ENCODE measurements at regions not wholly inside any gene's neighbourhood (a gene's known extent, or its start where the extent isn't known, plus 50 kb on each side); places are given as distances from the start of the nearest gene placed in this dataset.
A peak's percentile ranks its signal among the peaks of the same experiment; 100 is the strongest.
"Not testable (repeated sequence)": the region's sequence is repeated elsewhere in the genome, so short reads cannot be mapped to it uniquely, and the experiment has no call there.

DNA sequence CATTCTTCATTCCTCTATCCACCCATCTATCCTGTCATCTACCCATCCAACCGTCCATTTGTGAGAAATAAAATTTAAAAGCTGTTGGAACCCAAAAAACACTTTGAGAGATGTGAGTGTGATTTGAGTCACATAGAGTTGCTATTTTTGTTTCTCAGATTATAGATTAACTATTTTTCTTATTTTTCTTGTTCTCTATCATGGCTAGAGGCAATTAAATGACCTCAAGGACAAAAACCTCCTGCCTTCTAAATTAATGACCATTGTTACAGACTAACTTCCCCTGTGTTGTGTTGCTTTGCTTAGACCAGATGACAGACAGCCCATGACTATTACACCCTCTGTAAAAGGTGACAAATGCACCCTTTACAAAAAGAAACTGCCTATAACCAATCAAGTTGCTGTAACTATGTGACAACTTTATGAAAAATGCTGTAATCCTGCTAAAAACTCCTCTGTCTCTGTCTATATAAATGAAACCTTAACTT is 207.9 kb upstream of the CXCR4 start:
- no peak for DNase-seq (ENCODE audit: low read depth in 2 of 2)

DNA sequence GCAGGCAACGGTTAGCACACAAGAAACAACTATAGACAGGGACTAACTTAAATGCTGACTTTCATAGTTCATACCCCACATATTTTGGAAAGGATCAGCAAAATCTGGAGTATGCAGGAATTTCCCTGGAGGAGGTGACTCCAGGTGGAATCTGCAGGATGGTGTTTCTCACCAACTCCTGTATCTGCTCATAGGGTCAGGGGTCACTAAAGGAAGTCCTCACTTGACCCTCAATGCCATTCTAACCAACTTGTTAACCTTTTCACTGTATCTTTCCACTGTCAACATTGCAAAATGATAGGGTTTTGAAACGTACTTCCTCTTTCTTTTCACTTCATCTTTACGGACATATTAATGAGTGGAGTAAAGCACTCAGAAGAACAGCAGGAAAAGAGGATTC is 207.0 kb upstream of the CXCR4 start:
- DNase-seq (ENCODE audit: low read depth in 2 of 2) = no peak

DNA sequence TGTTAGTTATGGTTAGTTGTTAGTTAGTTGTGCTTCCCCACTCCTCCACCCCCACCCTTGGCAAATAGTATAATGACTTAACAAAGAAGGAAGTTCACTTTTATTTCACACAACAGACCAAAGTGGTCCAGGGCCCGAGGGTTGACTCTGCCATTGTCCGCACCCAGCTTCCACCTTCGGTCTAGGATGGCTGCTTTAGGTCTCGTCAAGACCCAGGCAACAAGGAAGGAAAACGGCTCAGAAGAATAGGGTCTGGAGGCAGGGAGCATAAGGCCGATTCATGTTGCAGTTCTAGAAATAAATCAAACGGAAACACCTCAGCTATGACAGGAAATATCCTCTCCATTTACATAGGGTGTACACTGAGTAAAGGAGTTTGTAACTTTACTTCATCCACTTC is 206.0 kb upstream of the CXCR4 start:
- no peak for DNase-seq (ENCODE audit: low read depth in 2 of 2)

DNA sequence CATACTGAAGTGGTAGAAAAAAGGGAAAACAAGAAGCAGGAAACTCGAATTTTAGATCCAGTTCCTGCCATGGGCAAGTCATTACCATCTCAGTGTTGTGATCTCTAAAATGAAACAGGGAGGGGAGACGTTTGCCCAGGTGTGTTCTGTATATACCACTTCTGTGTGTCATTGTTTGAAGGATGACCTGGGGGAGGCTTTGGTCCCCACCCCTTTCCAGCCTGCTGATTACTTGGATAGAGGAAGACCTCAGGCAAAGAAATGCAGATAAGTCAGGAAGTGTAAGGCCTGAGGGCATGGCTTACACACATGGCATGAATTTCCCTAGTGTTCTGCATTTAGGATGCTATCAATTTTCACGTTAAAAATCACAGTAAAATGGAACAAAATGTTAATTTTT is 205.2 kb upstream of the CXCR4 start:
- no peak for DNase-seq (ENCODE audit: low read depth in 2 of 2)

DNA sequence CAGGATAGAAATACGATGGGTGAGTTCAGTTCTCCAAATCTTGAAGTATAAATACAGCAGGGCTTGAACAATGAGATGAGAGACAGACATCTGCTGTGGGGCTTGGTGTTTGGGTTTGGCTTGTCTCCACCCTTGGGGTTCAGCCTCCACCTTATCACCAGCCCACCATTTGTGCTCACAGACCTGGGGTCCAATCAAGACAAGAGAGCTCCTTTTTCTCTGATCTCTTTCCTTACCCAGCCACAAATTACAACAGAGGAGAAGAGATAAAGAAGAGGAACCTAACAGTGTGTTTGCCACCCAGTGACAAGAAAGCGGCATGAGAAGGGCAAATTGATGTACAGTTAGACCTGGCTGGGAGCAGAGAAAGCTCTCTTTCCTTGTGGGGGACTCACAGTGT is 204.5 kb upstream of the CXCR4 start:
- DNase-seq (ENCODE audit: low read depth in 2 of 2) = no peak

DNA sequence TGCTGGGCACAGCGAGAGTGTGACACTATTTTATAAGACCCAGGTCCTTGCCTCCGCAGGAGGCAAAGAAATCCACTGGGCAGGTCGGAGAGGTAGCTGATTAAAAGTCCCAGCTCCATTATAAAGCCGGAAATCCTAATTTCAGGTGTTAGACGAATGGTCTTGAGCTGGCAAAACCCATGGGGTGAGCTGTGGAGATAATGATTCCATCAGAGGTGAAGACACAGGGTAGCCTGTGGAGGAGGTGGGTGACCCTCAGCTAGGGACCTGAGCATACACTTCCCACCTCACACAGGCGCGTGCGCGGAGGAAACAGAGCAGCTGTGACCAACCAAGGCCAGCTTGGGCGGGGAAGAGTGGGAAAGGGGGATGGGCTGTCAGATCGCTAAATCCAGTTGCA is 201.7 kb upstream of the CXCR4 start:
- DNase-seq (ENCODE audit: low read depth in 2 of 2) = no peak

DNA sequence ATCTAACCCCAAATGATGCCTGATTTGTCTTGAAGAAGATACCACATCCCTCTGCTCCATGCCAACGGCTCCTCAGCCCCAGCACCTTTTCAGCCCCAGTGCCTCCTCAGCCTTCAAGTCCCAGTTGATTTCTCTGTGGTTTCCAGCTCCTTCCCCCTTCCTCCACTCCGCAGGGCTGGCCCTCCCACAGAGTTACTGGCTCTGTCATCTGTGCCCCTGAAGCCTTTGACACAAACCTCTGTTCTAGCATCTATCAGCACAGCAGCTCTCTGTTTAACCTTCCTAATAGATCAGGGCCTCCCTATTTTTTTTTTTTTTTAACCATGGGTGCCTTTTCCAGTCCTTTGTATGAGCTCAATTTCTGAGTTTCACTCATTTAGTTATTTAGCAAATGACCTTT is 201.3 kb upstream of the CXCR4 start:
- DNase-seq (ENCODE audit: low read depth in 2 of 2) = no peak

DNA sequence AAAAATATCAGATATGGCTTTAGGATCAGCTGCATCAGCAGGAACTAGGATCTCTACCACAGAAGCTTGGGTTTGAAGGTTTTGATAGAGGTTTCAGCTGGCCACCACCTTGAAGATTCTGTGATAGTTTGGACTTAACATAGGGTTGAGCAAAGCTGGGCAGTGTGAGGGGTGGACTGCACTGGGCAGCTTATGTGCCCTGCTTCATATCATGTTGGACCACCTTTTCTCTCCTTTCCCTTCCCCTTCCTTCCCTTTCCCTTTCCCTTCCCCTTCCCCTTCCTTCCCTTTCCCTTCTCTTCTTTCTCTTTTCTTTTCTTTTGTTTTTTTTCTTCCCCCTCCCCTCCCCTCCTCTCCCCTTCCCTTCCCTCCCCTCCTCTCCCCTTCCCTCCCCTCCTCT is 196.3 kb upstream of the CXCR4 start:
- DNase-seq (ENCODE audit: low read depth in 2 of 2) = no peak

DNA sequence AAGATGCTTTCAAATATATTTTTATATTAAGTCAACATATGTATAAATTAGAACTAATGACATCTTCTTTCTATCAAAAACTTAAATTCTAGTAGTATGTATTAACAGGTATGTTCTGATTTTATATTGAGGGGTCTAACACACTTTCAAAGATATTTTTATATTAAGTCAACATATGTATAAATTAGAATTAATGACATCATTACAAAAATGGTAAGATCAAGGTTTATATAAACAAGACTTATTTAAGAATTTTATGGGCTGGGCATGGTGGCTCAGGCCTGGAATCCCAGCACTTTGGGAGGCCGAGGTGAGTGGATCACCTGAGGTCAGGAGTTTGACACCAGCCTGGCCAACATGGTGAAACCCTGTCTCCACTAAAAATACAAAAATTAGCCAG is 194.6 kb upstream of the CXCR4 start:
- not testable (repeated sequence) for DNase-seq (ENCODE audit: low read depth in 2 of 2)

DNA sequence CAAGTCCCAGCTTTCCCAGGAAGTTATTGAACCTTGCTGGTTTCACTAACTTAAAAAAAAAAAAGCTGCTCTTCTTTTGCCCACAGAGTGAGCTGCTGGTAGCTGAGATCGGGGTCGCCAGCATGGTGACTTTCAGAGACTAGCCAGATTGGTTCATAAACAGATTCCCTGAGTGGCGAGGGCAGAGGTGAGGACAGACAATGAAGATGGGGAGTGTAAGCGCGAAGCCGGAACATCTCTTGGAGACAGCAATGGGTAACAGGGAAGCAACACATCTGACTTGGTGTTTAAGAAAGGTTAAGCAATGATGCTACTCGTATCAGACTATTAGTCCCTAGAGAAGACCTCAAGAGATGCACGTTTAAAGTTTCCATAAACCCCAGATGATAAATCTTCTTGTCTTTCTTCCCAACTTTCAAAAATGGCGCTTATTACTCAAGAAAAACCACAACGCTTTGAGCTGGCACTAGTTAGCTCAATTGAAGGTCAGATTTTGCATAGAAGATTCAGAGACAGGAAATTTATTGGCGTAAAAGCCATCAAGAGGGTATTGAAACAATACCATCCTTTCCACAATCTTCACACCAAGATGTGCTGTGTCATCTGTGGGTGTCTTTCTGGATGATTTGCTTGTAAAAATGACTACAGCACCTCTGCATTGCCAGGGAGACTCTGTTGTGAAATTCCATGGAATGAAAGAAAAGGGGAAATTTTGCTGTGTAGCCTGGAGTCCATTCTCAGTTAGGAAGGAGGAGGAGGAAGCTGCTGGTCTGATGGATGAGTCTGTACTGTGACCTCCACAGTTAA is 193.1 kb upstream of the CXCR4 start:
- no peak for DNase-seq (ENCODE audit: low read depth in 2 of 2)

DNA sequence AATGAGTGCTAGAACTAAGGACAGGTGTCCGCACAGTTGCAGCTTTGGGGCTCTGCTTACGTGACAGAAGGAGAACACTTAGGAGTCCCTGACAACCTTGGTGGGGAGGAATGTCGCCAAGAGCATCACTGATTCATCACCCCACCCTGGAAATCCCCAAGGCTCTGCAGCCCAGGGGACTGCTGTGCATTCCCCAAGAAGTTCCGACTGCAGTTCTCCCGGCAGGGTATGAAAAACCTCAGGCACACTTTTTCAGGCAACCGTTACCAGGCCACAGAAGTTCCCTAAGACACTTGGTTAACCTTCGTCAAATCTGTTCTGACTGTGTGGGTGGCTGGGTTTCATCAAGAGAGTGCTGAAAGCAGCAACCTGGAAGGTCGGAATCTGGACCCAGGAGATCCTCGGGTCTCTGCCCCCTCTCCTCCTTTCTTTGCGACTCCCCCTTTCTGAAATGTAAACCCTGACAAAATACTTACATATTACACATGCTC is 192.1 kb upstream of the CXCR4 start:
- DNase-seq (ENCODE audit: low read depth in 2 of 2) = no peak

DNA sequence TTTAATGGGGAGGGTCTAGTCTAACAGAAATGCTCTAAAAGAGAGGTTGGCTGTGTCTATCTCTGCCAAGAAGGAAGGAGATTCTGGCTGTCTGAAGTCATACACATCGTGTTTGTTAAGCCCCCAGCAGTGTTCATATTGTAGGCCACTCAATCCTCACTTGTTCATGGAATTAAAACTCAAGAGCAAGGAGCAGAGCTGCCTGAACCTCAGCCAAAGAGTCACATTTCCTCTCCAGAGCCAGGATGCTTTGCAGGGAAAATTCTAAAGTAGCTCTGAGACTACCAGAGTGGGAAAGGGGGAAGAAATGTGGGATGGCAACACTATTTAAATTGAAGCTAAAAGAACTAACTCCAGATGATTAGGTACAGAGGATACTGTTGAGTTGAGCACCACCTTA is 190.7 kb upstream of the CXCR4 start:
- DNase-seq (ENCODE audit: low read depth in 2 of 2) = no peak

DNA sequence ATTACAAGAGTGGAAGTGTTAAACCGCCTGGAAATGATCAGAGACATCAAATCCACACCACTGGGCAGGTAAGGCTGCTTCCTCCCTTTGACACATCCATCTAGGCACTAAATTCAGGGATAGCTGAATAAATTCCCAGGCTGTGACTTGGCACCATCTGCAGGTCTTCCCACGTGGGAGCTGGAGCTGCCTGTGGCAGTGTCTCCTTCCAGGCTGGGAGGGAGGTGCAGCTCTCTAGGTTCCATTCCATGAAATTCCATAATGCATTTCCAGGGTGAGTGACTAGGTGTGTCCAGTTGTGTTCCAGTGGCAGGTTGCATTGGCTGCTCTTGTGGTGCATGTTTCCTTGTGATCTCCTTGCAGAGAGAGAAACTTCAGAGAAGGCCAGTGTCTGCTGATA is 188.9 kb upstream of the CXCR4 start:
- no peak for DNase-seq (ENCODE audit: low read depth in 2 of 2)

DNA sequence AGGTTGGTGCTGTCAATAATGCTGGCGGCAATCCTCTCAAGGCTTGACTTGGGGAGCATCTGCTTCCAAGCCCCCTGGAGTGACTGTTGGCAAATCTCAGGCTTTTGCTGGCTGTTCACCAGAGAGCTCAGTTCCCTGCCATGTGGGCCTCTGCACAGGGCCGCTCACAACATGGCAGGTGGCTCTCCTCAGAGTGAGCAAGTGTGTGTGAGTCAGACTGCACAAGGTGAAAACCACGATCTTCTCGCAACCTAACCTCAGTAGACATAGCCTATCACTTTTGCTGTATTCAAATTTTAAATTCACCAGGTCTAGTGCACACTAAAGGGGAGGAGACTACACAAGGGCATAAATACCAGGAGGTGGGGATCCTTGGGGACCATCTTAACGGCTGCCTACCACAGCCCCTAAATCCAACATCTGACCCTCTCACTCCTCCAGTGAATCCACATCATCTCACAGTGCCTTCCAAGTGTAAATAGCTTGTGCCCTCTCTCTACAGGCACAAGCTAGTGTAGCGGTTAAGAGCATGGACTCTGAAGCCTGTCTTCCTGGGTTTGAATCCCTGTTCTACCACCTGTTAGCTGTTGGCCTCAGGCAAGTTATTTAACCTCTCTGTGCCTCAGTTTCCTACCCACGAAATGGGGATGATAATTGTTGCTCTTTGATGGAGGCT is 187.7 kb upstream of the CXCR4 start:
- DNase-seq (ENCODE audit: low read depth in 2 of 2) = peak; percentile 15 to 19

DNA sequence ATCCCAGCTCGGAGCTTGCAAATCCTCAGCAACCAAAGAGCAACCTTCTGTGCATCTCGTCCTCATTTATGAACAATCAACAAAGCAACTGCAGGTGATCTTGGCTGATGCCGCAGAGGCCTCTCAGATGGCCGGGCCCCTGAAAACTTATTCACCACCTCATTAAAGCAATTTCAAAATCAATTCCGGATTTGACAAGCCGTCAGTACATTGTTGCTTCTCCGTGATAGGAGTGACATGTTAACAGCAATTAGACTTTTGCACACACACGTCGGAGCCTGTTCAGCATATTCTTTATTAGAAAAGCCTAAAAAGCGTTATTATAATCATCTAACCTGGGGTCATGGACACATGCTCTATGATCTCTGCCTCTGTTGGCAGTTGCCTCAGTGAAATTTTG is 183.1 kb upstream of the CXCR4 start:
- DNase-seq (ENCODE audit: low read depth in 2 of 2) = no peak

DNA sequence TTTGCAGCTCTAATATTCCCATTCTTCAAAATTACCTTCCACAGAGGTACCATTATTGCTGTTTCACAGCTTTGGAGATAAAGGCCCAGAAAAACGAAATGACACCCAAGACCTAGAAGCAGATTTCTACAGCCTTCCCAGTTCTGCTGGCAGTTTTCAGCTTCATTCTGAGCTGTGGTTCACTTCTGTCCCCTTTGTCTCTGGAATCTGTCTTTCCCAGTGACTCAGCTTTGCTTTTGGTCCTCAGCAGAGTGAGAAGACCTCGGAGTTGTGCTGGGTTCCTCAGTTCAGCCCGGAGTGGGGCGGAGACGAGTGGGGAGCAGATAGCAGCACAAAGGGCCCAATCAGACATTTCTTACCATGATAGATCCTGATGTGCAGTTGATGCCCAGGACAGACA is 180.7 kb upstream of the CXCR4 start:
- DNase-seq (ENCODE audit: low read depth in 2 of 2) = no peak

DNA sequence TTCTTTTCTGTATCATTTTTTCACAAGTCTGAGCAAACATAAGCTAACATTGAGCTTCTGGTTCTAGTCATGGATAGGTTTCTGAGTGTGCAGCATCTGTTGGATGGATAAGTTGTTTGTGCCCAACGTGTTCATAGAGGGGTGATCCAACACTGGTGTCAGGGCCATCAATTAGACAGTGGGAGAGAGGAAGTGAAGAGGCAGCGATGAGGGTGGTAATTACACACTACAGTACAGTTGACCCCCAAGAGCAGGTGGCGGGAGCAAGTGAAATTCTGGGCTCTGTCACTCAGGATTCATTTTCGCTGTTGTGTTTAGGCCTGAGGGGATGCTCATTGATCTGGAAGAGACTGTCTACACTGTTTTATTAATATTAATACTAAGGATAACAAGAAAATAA is 180.0 kb upstream of the CXCR4 start:
- DNase-seq (ENCODE audit: low read depth in 2 of 2) = no peak

DNA sequence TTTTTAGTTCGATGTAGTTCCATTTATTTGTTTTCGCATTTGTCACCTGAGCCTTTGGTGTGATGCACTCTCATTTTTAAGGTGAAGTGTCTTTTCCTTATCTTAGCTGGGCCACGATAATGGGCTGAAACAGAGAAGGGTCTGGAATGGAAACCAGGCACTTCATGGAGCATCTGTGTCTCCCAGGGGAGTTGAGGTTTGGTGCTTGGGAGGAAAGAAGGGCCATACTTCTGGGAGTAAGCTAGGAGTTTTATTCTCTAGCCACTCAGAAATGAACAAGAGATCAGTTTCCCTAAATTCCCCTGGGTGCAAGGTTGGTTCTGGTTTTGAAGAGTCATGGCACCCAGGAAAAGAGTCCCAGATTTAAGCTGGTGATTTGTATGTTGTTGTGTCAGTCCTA is 179.4 kb upstream of the CXCR4 start:
- no peak for DNase-seq (ENCODE audit: low read depth in 2 of 2)

DNA sequence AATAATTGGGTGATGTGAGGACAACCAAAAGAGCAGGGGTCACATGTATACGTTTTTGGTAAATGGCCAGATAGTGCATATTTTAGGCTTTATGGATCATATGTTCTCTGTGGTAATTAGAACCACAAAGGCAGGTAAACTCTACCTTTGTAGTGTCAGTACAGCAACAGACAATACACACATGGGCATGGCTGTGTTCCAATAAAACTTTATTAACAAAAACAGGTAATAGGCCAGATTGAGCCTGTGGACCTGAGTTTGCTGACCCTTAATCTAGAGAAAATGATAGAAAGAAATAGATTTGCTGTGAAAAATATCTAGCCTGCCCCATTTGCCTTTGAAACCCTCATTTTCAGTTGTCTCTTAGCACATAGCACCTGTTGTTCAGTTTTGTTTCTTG is 177.2 kb upstream of the CXCR4 start:
- no peak for DNase-seq (ENCODE audit: low read depth in 2 of 2)

DNA sequence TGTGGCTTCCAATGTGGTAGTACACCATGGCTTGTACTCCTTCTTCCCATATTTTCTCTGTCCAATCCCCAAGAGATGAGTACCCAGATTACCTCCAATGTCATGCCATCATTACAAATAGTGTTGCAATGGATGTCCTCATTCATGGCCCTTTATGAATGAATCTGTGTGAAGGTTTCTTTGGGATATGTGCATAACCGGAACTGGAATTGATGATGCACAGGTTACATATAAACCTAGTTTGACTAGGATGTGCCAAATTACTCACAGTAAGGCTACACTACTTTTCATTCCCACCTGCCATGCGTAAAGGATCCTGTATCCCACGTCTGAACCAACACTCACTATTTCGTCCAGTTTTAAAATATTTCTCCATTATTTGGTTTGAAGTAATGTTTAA is 173.9 kb upstream of the CXCR4 start:
- no peak for DNase-seq (ENCODE audit: low read depth in 2 of 2)

DNA sequence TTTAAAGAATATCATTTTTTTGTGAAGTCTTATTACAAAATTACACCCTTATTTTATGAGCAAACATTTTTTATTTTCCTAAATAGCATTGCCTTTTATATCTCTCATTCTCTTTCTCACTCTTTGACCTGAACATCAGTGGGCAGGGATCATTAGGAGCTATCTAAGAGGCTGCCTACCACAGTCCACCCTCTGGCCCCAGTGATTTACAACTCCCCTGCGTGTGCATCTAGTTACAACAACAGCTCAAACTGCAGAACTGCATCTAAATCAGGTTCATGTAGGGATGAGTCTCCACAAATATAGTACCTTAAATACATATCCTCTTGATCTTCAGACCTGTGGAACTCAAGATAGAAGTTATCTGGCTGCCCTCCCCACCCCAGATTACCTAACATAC is 172.4 kb upstream of the CXCR4 start:
- DNase-seq (ENCODE audit: low read depth in 2 of 2) = no peak

DNA sequence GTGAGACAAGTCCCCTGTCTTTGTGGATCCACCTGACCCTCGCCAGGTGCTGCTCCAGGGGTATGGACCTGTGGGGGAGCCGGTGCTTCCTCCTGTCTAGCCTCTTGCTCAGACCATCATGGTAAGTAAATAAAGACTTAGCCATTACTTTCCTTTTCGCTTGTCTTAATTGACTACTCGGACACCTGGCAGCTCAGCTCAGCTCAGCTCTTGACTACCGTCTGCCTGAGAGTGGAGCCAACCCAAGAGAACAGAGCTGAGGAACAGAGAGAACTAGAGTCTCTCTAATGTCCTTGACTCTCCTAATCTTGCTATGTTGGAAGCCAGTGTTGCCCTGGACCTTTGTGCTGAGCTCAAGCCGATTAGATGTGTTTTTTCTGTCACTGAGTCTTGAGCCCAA is 170.3 kb upstream of the CXCR4 start:
- DNase-seq (ENCODE audit: low read depth in 2 of 2) = no peak

DNA sequence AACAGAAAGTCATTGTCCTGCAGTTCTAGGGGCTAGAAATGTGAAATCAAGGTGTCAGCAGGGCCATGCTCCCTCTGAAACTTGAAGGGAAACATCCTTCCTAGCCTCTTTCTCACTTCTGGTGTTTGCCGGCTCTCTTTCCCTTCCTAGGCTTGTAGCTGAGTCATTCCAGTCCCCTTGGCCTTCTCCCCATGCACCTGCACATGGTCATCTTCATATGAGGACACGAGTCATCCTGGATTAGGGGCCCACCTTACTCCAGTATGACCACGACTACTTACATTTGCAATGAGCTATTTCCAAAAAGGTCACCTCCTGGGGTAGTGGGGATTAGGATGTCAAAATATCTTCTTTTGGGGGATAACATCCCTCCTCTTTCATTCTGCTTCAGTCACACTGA is 168.5 kb upstream of the CXCR4 start:
- no peak for DNase-seq (ENCODE audit: low read depth in 2 of 2)

All from stimulated activated CD8-positive, alpha-beta memory T cell treated with anti-CD3 and anti-CD28 coated beads, Interleukin-2, amount 100 ng/mL, for 1 hour (primary cell).